Gastrocnemius medialis (tissue), 4 donors: ENCODE measurements at regions not wholly inside any gene's neighbourhood (a gene's known extent, or its start where the extent isn't known, plus 50 kb on each side); places are given as distances from the start of the nearest gene placed in this dataset.

Source experiments
- POLR2A ChIP-seq, 2 donors: fragments of 450-650 bp; IDR thresholded peaks; one replicate each; pipeline ENCODE4 v1.6.1; 2017; ENCODE audit warnings: antibody characterized with exemption in 2 of 2, mild to moderate bottlenecking in 2 of 2, moderate library complexity in 2 of 2
- TF ChIP-seq, protein P1 (sequence below), 5 experiments: fragments of 450-650 bp in 3 of 5; fragments of 200-600 bp in 2 of 5; sonication (generic) in 2 of 5; IDR thresholded peaks in 4 of 5; conservative IDR thresholded peaks in 1 of 5; 1 replicate in 4 of 5; 2 replicates in 1 of 5; pipeline ENCODE4 v1.5.1; 2016 to 2019; ENCODE audit warnings: antibody characterized with exemption in 5 of 5, mild to moderate bottlenecking in 3 of 5, moderate library complexity in 3 of 5

DNA sequence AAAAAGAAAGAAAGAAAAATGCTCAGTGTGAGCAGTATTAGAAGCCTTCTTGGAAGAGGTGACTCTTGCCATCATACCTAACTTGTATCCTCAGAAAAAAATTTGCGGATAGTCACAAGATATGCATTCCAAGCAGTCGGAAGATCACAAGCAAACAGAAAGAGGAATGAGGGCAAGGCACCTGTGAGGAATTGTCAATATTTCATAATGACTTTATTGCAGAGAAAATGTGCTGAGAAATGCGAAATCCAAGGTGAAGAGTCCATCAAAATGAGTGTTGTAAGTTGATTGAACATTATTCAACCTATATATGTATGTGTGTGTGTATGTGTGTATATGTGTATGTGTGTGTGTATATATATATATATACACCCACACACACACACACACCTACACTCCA is 1624.7 kb upstream of the LRRTM3 start:
- TF ChIP-seq, protein P1, sequence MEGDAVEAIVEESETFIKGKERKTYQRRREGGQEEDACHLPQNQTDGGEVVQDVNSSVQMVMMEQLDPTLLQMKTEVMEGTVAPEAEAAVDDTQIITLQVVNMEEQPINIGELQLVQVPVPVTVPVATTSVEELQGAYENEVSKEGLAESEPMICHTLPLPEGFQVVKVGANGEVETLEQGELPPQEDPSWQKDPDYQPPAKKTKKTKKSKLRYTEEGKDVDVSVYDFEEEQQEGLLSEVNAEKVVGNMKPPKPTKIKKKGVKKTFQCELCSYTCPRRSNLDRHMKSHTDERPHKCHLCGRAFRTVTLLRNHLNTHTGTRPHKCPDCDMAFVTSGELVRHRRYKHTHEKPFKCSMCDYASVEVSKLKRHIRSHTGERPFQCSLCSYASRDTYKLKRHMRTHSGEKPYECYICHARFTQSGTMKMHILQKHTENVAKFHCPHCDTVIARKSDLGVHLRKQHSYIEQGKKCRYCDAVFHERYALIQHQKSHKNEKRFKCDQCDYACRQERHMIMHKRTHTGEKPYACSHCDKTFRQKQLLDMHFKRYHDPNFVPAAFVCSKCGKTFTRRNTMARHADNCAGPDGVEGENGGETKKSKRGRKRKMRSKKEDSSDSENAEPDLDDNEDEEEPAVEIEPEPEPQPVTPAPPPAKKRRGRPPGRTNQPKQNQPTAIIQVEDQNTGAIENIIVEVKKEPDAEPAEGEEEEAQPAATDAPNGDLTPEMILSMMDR (IDR thresholded peaks at IDR 0.05 in 4 of 5, conservative IDR thresholded peaks at IDR 0.05 in 1 of 5) = no peak
- no peak for TF ChIP-seq POLR2A (IDR thresholded peaks at IDR 0.05)
